H7 (cell line): ENCODE measurements at regions not wholly inside any gene's neighbourhood (a gene's known extent, or its start where the extent isn't known, plus 50 kb on each side); places are given as distances from the start of the nearest gene placed in this dataset.
"Not testable (repeated sequence)": the region's sequence is repeated elsewhere in the genome, so short reads cannot be mapped to it uniquely, and the experiment has no call there.

ENCODE experiments used
- DNase-seq: peaks from one replicate; pipeline ENCODE4 v3.0.0; 2012
- H3K27me3 ChIP-seq: 2 replicates; pipeline ENCODE4 v1.6.0; 2011; ENCODE audit warnings: mild to moderate bottlenecking, low read length; ENCODE audit not compliant: control insufficient read depth, insufficient read depth
- H3K36me3 ChIP-seq: replicated peaks from 2 replicates; pipeline ENCODE4 v1.5.1; 2011; ENCODE audit warnings: low read length; ENCODE audit not compliant: control insufficient read depth, insufficient read depth
- H3K4me3 ChIP-seq: 2 replicates; pipeline ENCODE4 v1.5.1; 2011; ENCODE audit warnings: low read depth, mild to moderate bottlenecking, control low read depth, low read length, moderate library complexity; ENCODE audit not compliant: insufficient read depth

DNA sequence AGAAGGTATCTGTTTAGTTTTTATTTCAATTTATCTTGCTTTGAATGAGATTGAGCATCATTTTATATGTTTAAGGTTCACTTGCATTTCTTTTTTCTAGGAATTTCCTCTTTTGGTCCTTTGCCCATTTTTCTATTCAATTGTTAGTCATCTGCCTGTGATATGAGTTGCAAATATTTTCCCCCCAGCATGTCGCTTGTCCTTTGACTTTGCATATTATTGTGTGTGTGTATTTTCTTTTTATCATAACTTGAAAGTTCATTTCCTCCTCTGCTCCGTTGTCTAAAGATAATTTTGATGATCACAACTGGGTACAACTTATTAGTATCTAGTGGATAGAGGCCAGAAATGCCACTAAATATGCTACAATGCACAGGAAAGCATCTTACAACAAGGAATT lies 132.7 kb upstream of the MDFIC start:
- Histone ChIP-seq H3K27me3 (no peaks in the 10 kb centered on the region), H3K36me3 (no peaks in the 10 kb centered on the region), H3K4me3 (no peak overlapping the region)
- no peak for DNase-seq

DNA sequence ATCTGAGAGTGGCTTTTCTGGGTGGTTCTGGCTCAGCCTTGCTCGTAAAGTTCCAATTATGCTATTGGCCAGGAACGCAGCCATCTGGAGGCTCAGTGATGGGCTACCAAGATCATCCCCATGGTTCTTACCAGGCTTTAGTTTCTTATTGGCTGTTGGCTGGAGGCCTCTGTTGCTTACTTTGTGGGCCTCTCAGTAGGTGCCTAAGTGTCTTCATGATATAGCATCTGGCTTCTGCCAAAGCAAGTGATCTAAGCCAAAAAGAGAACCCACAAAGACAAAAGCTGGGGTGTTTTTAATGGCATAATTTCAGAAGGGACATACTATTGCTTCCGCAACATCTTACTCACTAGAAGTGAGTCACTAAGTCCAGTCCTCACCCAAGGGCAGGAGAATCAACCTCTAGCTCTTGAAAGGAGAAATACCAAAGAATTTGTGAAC lies 132.0 kb upstream of the MDFIC start:
- Histone ChIP-seq H3K36me3 (no peaks in the 10 kb centered on the region), H3K4me3 (no peak overlapping the region), H3K27me3 (no peaks in the 10 kb centered on the region)
- no peak for DNase-seq

DNA sequence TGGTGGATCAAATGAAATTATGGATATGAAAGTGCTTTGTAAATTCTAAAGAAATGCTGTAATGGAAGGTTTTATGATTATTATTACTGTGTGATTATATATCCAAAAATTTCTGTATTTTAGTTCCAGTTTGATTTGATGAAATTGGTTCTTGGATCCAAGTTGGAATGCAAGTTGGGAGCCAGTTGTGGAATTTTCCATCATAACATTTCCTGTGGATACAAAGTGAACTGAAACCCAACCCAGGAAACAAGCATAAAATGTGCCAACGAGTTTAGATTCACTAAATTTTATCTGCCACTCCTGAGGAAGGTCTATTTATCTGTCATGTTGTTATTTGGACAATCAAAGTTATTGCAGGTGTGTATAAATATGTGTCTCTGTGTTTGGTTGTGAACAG lies 131.4 kb upstream of the MDFIC start:
- H3K4me3 ChIP-seq, result no peak overlapping the region
- no peaks in the 10 kb centered on the region for H3K27me3 ChIP-seq
- no peaks in the 10 kb centered on the region for H3K36me3 ChIP-seq
- DNase-seq, result no peak

DNA sequence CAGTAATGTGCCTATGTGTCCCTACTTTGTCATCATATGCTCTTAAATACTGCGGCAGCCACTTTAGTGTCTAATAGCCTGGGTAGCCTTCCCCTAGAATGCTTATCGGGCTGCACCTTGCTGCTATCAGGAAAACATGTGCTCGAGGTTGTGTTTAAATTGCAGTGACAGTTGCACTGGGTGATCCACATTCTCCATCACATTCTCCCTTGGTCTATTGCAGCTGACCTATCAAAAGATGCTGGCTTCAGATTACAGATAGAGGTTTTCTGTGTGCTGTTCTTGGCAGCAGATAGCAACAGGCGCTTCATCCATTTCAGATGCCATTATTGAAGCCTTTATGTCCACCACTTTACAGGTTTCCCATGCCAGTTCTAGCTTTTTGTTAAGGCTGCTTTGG lies 130.1 kb upstream of the MDFIC start:
- DNase-seq, result no peak
- no peak overlapping the region for H3K4me3 ChIP-seq
- H3K27me3 ChIP-seq, result no peaks in the 10 kb centered on the region
- H3K36me3 ChIP-seq, result no peaks in the 10 kb centered on the region

DNA sequence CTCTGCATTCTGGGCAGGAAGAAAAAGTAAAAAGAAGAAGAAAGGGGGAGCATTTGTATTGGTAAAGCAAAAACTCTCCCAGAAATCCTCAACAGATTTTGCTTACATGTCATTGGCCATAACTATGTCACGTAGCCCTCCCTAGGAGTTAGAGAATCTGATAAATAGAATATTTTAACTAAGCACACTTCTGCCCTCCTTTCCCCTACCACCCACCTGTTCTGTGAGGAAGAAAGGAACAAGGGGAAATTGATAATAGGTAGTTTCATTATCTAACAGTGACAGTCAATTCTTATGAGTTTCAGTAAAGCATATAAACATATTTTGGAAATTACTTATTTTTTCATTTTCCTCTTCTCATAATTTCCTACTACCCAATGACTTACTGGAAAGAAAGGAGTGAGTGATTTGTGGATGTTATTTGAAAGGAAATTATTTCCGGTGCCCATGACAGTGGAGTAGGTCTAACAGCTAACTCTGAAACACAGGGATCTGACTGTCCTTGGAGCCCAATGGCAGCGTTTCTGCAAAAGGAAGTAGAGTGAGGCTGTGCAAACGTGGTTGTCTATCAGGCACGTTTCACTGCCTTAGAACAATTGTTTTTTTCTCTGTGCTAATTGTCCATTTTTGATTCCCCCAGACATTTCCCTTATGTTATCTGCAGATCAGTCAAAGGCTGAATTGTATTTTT lies 128.6 kb upstream of the MDFIC start:
- DNase-seq, result no peak
- Histone ChIP-seq H3K27me3 (no peaks in the 10 kb centered on the region), H3K36me3 (no peaks in the 10 kb centered on the region), H3K4me3 (no peak overlapping the region)

DNA sequence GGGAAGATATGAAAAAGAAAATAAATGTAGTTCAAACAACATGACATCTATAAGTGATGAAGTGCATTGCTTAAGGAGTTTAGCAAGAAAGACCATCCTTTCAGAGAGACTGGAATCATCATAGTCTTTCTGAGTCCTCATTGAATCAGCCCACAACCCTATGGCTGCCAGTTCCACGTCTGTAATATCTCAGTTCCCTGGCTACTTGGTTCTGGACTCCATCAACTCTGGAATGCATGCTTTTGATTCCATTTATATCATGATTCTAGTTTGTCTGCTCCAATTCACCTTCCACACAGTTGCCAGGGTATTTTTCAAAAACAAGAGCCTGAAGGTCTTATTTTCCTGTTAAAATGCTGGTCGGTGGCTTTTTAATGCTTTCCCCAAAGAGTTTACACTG lies 126.4 kb upstream of the MDFIC start:
- DNase-seq, result no peak
- Histone ChIP-seq H3K27me3 (no peaks in the 10 kb centered on the region), H3K4me3 (no peak overlapping the region), H3K36me3 (no peaks in the 10 kb centered on the region)

DNA sequence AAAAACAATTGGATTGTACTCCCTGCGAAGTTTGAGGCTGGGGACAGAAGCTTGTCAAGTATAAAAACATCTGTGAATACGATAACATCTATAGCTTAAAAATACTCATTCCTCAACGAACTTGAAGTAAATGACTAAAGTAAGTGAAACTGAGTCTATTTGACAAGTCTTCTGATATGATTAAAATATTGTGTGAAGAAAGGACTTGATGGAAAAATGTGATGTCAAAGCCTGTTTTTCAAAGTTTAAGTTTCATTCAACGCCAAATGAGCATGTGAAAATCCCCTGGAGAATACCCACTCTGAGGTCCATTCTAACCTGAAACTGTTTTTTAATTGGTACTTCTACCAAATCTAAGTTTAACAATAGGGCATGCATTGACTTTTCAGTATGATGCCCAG lies 122.3 kb upstream of the MDFIC start:
- Histone ChIP-seq H3K36me3 (no peaks in the 10 kb centered on the region), H3K4me3 (no peak overlapping the region), H3K27me3 (no peaks in the 10 kb centered on the region)
- DNase-seq, result no peak

DNA sequence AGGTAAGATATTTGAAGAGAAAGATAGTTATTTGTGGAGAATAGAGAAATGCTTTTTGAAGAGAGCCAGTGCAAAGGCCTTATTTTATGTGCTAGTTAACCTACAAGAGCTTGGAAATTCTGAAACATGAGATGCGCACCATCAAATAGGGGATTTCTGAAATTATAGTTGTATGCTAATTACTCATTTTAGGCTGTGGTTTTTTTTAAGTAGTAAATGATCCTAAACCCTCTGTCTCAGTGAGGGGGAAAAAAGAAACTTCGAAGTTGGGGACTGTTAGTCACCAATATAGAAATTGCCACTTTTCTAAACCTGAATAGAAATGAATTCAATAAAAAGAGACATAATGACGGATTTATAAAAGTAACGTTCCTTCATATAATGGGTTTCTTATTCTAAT lies 119.3 kb upstream of the MDFIC start:
- Histone ChIP-seq H3K36me3 (no peaks in the 10 kb centered on the region), H3K27me3 (no peaks in the 10 kb centered on the region)
- no peak for DNase-seq

DNA sequence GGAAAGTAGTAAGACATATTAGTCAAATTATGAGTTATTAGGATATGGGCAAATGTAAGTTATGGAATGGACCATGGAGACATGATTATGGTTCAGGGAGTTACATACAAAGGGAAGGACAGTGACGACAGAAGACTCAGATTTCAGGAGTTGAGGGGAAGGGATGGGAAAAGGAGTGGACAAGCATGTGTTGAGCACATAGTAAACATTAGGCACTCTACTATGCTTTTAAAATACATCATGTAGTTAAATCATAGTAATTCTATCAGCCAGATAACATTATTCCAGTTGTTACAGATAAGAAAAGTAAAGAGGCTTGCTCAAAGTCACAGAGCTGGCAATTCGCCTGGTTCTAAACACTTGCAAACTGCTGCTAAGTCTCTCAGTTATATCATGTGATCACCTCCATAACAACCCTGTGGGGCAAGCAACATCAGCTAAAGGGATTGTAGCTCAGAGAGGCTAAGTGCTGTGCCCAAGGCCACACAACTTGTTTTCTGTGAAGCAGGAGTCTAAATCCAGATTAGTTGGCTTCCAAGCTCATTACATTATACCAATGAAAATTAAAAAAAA lies 115.2 kb upstream of the MDFIC start:
- H3K36me3 ChIP-seq, result no peaks in the 10 kb centered on the region
- no peaks in the 10 kb centered on the region for H3K27me3 ChIP-seq
- no peak for DNase-seq
- no peak overlapping the region for H3K4me3 ChIP-seq

More for the DNA sequence above, 119.3 kb upstream of the MDFIC start:
- H3K4me3 ChIP-seq, result no peak overlapping the region

DNA sequence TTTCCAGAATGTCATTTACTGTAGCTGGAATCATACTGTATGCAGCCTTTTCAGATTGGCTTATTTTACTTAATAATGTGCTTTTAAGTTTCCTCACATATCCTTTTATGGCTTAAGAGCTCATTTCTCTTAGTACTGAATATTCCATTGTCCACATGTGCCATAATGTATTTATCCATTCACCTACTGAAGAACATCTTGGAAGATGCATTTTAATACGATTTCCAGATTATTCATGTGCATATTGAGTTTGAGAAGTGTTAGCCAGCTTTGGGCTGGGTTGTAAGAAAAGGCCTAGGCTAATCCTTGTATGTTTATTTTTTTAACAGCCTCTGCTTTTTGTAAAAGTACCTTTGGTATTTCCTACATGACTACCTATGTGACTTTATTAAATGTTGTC lies 109.3 kb upstream of the MDFIC start:
- DNase-seq, result no peak
- H3K4me3 ChIP-seq, result no peak overlapping the region
- no peaks in the 10 kb centered on the region for H3K27me3 ChIP-seq
- H3K36me3 ChIP-seq, result no peaks in the 10 kb centered on the region

DNA sequence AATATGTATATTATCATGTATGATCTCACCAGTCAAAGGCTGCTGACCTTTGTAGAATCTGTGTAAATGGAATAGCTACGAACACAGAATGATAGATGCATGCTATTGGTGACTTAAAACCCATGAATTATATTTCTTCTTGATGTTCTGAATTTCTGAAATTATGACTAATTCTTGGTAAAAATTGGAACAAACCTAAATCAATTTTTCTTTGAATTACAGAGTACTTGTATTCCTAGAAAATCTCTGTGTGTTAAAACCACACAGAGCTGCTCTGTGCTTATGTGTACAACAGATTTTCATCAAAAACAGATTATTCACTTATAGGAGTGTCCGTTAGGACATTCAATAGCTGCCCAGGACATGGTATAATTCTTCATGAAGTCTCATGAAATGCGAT lies 108.3 kb upstream of the MDFIC start:
- no peak for DNase-seq
- no peak overlapping the region for H3K4me3 ChIP-seq
- no peaks in the 10 kb centered on the region for H3K36me3 ChIP-seq
- no peaks in the 10 kb centered on the region for H3K27me3 ChIP-seq

DNA sequence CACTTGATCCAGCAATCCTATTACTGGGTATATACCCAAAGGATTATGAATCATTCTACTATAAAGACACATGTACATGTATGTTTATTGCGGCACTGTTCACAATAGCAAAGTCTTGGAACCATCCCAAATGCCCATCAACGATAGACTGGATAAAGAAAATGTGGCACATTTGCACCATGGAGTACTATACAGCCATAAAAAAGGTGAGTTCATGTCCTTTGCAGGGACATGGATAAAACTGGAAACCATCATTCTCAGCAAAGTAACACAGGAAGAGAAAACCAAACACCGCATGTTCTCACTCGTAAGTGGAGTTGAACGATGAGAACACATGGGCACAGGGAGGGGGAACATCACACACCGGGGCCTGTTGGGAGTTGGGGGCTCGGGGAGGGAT lies 104.9 kb upstream of the MDFIC start:
- H3K27me3 ChIP-seq, H3K4me3 ChIP-seq, H3K36me3 ChIP-seq, DNase-seq: not testable (repeated sequence)

DNA sequence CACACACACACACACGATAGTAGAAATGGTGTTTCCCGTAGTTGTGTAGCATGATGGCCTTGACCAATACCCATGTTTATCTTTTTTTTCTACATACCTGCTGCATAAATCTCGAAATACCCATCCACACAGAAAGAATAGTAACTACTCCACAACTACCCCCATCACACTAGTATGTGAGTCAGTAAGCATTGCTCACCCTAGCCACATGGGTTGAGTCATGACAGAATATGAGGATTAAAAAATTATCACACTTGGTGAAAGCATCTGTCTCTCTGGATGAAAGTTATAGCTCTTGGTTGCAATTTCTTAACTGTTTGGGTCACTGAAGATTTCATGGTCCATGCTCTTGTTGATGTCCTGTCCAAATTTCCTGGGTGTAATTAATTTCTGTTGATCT lies 103.4 kb upstream of the MDFIC start:
- no peak overlapping the region for H3K4me3 ChIP-seq
- H3K27me3 ChIP-seq, result no peaks in the 10 kb centered on the region
- no peak for DNase-seq
- no peaks in the 10 kb centered on the region for H3K36me3 ChIP-seq

DNA sequence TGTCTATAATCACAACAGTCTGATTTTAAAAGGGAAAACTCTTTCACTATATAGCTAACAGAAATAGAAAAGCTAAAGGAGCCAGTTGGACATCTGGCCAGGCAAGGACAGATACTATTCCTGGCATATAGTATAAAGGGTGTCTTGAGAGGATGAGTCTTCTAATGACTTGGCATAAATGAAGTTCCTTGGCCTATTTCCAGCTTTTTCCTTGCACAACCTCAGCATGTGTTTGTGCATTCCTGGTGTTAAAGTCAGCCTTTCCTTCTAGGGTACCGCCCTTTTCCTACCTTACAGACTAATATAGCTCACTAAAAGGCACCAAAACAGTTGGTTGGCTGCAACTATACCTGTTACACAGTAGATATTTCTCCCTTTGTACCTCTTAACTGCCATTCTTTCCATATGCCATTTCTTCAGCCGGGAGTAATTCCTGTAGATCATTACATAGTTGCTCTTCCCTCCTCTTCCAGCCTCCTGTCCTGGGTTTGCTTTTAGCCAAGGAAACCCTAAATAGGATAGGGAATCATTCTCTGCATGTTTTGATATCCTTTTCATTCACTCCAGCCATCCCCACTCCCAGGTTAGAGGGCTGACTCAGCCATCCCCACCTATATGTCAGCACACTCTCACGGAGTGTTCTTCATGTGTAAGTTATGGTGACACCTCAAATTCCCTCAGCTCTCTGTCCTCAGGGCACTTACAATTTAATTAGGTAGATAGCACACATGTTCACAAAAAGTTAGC lies 102.1 kb upstream of the MDFIC start:
- Histone ChIP-seq H3K27me3 (no peaks in the 10 kb centered on the region), H3K4me3 (no peak overlapping the region), H3K36me3 (no peaks in the 10 kb centered on the region)
- DNase-seq, result no peak
